ACHN (cell line): ENCODE measurements at regions not wholly inside any gene's neighbourhood (a gene's known extent, or its start where the extent isn't known, plus 50 kb on each side); places are given as distances from the start of the nearest gene placed in this dataset.
"Not testable (repeated sequence)": the region's sequence is repeated elsewhere in the genome, so short reads cannot be mapped to it uniquely, and the experiment has no call there.

Experiments used
- DNase-seq: peaks from one replicate; pipeline ENCODE4 v3.0.0-alpha.2; 2015
- in situ Hi-C: cut with HindIII; loops from 2 replicates; pipeline ENCODE4 v1.10.0; 2017; ENCODE audit warnings: low sequenced_read_pairs, low pct_ligation_motif_present, low pct_unique_long_range_greater_than_20kb

DNA sequence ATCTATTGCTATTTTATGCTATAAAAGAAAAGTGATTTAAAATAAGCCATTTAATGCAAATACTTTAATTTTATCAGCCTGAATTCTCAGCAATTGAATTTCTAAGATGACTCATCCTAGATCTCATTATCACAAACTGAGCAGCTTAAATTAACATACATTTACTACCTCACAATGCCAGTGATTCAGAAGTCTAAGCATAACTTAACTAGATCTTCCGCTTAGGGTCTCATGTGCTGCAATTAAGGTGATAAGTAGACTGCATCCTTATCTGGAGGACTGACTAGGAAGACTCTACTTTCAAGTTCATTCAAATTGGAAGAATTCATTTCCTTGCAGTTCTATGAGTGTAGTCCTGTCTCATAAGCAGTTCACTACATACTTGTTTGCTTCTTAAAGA, 286.6 kb downstream of the COL11A1 start:
- in situ Hi-C loops = no loop called here
- DNase-seq = no peak

DNA sequence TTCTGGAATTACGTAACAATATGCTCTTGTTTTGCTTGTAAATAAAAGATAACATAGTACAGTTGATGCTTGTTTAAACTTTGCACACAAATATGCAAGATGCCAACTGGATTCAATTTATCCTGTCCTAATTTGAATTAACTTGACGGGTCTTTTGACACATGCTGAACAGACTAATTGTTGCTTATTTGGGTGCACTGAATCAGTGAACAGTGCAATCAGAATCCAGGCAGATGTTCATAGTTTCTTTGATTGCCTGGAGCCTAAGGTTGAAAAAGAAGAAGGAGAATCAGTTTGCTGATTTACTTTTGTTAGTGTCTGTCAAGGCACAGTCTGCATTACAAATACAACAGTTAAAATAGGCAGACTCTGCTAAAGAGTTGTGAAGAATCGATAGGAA, 307.9 kb downstream of the COL11A1 start:
- in situ Hi-C loops = no loop called here
- DNase-seq = no peak

DNA sequence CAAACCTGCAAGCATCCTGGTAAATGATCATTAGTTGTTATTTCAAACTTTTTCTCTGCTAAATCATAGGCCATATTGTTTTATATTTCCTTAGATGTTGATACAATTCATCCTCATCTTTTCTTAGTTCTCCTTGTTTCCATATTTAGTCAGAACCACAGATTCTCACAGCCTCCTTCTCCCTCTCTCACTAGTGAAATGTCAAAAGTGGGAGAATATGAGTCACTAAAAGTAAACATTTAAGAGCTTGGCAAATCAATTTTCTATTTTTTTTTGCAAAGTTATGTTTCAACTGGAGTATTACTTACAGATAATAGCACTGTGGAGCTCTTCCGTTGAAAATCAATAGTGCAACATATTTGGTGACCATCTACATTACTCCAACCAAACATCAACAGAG, 308.8 kb downstream of the COL11A1 start:
- in situ Hi-C loops = no loop called here
- no peak for DNase-seq

DNA sequence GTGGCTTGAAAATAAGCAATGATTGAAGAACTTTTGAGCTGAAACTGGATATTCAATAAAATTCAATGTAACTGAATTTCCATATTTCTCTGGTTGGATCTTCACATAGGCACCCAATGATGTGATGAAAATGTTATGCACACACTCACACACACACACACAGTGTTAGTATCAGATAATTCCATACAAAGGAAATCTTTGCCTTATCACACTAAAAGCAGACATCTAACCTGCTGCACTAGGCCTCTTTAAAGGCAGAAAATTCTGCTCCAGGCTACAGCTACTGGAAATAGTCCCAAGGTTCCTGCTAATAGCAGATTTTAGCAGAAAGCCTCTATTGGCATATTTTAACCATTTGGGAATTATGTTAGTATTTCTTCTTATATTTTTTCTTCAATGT, 309.6 kb downstream of the COL11A1 start:
- in situ Hi-C loops = no loop called here
- no peak for DNase-seq

DNA sequence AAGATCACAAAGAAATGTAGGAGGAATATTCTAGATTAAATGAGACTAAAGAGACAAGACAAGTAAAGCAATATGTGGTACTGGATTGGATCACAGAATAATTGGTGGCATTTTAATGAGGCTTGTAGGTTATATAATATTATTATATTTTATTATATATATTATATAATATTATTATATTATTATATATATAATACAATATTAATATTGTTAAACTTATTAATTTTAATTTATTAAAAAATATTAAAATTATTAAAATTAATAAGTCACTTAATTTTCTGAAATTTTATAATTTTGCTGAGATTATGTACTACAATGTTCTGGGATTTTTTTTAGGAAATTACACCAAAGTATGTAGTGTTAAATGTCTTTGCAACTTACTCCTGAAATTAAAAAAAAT, 311.9 kb downstream of the COL11A1 start:
- in situ Hi-C loops = no loop called here
- no peak for DNase-seq

DNA sequence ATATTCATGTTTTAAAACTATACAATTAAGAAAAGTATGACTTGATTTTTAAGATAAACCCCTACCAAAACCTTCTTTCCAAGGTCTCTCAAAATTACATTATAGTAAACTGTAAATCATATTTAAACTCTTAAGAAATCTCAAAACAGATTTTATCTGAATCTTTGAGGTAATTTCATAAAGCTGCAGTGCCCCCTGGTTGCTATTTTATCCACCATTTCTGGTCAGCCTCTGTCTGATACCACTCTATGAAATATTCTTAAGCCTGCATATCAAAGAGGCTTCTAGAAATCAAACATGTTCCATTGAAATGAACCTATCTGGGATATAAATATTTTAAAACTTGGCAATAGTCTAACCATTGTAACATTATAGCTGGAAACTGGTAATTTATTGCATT, 317.3 kb downstream of the COL11A1 start:
- peak; percentile 13 for DNase-seq
- in situ Hi-C loops = no loop called here

DNA sequence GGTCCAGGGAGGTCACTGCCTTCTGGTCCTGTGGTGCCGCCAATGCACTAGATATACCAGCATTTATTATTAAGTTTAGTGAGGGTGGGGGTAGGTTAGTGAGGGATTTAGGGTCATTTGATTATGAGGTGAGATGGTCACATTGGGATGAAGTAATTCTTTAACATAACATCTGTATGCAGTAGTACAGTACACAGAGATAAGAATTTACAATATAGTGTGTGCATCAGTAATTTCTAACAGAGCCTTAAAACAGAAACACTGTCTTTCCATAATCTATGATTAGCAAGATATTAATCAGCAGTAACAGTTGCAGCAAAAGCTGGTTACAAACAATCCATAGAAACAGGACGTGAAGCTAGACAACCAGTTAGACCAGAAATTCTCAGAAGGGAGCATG, 318.4 kb downstream of the COL11A1 start:
- in situ Hi-C loops, DNase-seq: not testable (repeated sequence)

DNA sequence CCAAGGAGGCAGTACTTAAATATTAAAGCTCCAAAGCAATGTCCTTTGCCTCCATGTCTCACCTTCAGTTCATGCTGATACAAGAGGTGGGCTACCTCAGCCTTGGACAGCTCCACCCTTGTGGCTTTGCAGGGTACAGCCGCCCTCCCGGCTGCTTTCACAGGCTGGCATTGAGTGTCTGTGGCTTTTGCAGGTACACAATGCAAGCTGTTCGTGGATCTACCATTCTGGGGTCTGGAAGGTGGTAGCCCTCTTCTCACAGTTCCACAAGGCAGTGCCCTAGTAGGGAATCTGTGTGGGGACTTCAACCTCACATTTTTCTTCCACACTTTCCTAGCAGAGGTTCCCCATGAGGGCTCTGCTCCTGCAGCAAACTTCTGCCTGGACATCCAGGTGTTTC, 324.8 kb downstream of the COL11A1 start:
- no peak for DNase-seq
- in situ Hi-C loops = no loop called here

DNA sequence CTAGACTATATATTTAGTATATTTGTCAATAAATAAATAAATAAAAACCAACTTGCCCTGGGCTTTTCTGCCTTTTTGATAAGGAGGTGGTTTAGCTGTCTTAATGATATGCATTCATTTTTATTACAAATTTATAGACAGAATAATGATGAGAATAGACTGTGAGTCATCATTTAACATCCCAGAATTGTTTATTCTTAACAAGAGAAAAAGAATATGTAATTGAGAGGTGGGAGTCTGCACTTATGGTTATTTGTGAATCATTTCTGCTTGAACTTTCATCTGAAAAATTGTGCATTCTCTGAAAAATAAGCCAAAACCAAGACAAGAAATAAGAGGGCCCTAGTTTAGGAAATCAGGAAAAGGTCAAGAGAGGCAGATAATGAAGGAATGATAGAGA, 326.2 kb downstream of the COL11A1 start:
- no peak for DNase-seq
- in situ Hi-C loops = no loop called here

DNA sequence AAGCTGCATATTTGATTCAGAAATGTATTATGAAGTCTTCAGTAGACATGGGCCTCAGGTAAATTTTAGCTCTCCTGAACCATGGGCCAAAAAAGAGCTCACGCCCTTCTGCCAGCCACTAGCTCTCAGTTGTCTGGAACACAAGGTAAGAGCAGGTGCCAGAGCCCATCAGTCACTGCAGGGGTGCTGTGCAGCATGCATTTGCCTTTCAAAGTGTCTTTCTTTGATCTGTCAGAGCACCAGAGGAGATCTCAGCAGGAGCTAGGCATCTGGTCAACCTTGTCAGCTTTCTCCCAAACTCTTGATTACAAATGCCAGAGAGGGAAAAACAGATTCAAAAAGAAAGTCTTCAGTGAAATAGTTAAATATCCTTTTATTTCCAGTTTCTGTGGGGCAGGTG, 332.3 kb downstream of the COL11A1 start:
- in situ Hi-C loops = no loop called here
- DNase-seq = no peak

DNA sequence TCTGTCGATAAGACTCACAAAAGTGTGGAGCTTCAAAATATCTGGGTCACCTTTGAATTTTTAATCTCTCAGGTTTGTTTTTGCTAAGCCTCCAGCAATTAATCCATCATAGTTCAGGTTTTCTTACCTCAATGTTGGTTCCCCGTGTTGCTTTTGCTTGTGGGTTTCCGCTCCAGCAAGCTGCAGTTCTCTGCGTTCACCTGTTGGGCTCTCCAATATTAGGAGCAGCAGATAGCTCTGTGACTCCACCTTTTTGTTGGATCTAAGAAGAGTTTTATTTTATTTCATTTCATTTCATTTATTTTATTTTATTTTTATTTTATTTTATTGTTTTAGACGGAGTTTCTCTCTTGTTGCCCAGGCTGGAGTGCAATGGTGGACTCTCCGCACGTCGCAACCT, 335.5 kb downstream of the COL11A1 start:
- in situ Hi-C loops = no loop called here
- DNase-seq = peak; percentile 5

DNA sequence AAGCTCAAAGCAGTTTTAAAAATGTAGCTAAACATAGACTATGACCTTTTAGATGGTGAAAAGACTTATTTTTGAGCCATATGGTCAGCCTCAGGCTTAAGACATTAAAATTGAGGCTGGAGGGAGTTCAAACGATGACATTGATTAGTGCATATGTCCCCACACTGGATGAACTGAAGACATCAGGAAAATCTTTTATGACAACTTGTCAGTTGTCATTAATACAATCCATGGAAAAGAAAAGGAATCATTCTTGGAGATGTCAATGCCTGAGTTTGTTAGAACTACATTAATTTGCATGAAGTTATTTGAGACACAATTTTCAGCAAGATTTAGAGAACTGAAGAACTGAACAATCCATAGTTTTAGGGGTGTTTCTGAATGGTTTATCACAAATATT, 349.9 kb downstream of the COL11A1 start:
- in situ Hi-C loops = no loop called here
- no peak for DNase-seq

DNA sequence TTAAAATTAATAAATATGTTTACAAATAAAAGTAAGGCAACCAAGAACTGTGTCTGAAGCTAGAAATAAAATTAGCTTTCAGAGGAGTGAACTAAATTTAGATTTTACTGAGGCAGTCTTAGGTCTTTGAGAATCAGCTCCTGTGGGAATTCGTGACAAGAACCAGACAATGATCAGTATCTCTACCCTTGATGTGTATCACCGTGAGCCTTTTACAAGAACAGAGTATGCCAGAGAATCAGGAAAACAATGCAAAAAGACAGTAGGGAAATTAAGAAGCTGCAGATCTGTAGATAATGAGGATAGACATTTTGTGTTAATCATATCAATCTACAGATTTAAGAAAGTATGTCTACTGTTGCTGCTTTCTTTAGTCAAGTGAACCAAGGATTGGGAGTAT, 351.0 kb downstream of the COL11A1 start:
- in situ Hi-C loops = no loop called here
- no peak for DNase-seq

DNA sequence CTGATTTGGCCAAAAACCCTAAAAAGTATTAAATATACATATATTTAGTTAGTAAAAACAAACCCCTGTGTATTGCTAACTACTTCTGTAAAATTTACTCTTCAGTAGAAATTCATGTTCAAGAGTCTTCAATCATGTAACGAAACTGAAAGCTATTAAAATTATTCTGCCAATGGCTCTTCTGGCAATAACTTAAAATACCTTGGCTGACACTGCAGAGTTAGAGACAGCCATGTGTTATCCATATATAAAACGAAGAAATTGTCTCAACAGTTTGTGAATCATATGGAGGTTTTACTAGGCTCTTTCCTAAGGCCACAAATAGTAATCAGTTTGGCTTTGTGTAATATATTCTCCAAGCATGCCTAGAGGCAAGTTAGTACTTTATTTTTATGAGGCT, 357.2 kb downstream of the COL11A1 start:
- no peak for DNase-seq

DNA sequence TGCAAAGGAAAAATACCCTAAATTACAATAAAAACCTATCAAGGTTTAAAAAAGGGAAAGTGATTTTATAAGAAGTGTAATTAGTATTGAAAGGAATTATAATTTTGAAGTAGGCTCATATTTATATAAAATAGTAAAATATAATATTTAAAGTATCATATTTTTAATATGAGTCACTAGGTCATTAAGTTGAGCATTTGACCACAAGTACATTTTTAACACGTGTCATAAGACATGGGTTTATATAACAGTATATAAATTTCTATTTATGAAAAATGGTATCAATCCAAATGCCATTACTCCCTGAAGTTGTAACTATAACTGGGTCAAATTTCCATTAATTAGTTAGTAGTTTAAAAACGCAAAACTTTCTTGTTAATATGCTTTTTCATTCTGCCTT, 365.9 kb downstream of the COL11A1 start:
- in situ Hi-C loops = no loop called here
- DNase-seq = no peak

More for the DNA sequence above, 357.2 kb downstream of the COL11A1 start:
- in situ Hi-C loops = no loop called here

DNA sequence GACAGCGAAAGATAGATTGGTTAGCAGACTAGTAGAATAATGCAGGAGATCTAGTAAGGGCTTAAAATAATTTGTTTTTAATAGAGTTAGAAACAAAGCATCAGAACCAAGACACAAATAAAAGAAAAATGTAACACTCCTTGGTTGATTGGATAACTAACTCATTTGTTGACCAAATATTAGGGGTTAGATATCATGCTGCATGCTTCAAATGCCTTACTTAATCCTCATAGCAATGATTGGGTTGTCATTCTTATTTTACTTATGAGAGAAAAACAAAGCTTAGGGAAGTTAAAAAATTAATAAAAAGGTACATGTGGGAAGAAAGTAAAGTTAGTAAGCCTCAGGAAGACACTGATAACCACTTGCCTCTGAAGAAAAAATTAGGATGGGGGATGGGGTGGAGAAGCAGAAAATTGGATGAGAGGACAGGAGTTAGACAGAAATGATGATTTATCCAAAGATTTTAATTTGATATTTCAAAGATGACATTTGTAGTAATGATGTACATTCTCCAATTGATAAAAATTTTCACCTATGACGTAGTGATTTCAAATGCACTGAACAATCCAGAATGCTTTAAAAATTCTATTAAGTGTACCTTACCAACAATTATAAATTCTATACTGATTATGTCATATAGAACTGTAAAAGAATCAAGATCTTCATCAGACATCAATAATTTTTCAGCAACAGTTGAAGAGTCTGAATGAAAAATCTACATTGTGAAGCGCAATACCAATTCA, 374.7 kb downstream of the COL11A1 start:
- no peak for DNase-seq
- in situ Hi-C loops = no loop called here

DNA sequence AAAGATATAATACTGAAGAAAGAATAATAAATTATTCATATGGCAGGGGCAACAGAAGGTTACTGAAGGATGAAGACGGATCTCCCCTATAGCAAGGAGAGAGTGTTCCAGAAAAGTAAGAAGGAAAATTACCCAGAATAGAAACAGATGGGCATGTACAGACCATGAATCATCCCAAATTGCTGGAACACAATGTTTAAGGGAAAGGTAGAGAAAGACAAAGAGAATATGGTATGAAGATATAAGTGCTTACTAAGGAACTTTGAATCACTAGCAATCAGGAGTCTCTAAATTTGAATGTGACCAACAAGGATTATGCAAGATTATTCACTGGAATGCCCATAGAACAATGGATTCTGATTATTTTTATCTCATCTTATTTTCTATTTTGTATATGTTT, 375.4 kb downstream of the COL11A1 start:
- in situ Hi-C loops = no loop called here
- no peak for DNase-seq

DNA sequence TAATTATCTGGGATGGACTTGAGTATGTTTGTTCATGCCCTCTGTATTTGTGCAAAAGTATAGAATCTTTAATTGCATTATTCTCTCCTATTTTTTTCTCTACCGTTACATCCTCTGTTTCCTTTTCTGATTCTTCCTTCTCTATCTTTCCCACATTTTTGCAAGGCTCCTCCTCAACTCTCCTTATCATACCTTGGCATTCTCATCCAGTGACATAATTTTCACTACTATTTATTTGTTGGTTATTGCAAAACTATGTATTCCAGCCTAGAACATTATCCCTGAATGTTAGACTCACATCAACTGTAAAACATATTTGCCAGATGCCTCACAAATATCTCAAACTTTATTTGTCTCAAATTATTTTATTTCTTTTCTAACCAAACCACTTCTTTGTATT, 381.9 kb downstream of the COL11A1 start:
- no peak for DNase-seq
- in situ Hi-C loops = no loop called here

DNA sequence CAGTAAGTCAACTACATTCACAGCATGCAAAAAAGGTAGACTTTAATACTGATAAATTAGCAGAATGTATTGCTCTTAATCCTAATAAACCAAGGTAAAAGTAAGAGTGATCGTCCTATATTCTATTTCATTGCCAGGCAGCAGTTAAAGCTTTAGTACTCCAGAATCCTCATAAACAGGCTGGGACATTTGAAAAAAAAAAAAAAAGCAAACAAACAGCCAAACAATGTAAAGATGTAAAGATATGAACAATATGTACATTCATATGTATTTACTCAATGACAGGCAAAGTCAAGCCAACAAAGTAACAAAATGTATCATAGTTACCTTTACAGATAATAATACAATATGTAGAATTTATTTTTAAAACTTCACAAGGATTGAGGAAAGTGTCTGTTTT, 383.6 kb downstream of the COL11A1 start:
- in situ Hi-C loops = no loop called here
- no peak for DNase-seq

DNA sequence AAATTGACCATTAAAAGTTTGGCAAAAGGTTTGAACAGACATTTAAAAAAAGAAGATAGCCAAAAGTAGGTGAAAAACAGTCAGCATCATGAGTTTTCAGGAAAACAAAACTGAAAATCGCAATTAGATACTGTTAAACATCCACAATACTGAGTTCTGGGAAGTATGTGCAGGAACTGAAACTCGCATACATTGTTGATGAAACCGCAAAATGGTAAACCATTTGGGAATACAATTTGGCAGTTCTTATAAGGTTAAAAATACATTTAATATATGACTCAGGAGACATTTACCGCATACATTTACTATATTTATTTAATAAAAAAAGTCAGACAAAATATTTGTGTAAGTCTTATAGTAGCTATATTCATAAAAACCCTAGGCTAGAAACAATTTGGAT, 393.2 kb downstream of the COL11A1 start:
- in situ Hi-C loops = no loop called here
- no peak for DNase-seq

DNA sequence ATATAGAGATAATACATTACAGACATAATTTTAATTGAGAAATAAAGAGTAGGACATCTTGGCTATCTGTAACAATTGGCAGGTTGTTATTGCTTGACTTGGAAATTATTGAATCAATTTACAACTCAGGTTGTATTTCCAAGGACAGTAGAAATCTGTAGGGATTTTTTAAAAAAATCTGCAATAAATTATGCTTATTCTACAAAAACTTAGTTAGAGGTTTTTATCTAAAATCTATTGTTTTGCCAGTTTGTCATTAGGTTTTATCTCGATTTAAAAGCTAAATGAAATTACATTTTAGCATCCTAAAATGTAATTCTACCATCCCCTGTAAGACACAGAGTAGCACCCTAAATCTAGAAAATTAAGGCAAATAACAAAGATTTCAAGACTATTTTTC, 408.8 kb downstream of the COL11A1 start:
- no peak for DNase-seq
- in situ Hi-C loops = no loop called here
